Adipocyte (in vitro differentiated cells): ENCODE measurements at regions not wholly inside any gene's neighbourhood (a gene's known extent, or its start where the extent isn't known, plus 50 kb on each side); places are given as distances from the start of the nearest gene placed in this dataset.

Source experiments
- DNase-seq: peaks from one replicate; pipeline ENCODE4 v3.0.0-alpha.2; 2015; ENCODE audit warnings: low read depth
- H3K27me3 ChIP-seq: replicated peaks from 2 replicates; pipeline ENCODE4 v1.7.0; 2013; ENCODE audit warnings: mild to moderate bottlenecking, low read length, moderate library complexity; ENCODE audit not compliant: control insufficient read depth, insufficient read depth
- H3K36me3 ChIP-seq: 2 replicates; pipeline ENCODE4 v1.7.0; 2013; ENCODE audit warnings: low read length, mild to moderate bottlenecking, moderate library complexity; ENCODE audit not compliant: control insufficient read depth, insufficient read depth, severe bottlenecking
- H3K4me1 ChIP-seq: 2 replicates; pipeline ENCODE4 v1.7.0; 2013; ENCODE audit warnings: mild to moderate bottlenecking, low read length, moderate library complexity; ENCODE audit not compliant: control insufficient read depth, insufficient read depth
- H3K4me3 ChIP-seq: 2 replicates; pipeline ENCODE4 v1.7.0; 2013; ENCODE audit warnings: mild to moderate bottlenecking, low read length, moderate library complexity
- H3K9ac ChIP-seq: 2 replicates; pipeline ENCODE4 v1.7.0; 2013; ENCODE audit warnings: mild to moderate bottlenecking, low read length, moderate library complexity
- H3K9me3 ChIP-seq: 2 replicates; pipeline ENCODE4 v1.7.0; 2013; ENCODE audit warnings: mild to moderate bottlenecking, low read length, moderate library complexity; ENCODE audit not compliant: control insufficient read depth

DNA sequence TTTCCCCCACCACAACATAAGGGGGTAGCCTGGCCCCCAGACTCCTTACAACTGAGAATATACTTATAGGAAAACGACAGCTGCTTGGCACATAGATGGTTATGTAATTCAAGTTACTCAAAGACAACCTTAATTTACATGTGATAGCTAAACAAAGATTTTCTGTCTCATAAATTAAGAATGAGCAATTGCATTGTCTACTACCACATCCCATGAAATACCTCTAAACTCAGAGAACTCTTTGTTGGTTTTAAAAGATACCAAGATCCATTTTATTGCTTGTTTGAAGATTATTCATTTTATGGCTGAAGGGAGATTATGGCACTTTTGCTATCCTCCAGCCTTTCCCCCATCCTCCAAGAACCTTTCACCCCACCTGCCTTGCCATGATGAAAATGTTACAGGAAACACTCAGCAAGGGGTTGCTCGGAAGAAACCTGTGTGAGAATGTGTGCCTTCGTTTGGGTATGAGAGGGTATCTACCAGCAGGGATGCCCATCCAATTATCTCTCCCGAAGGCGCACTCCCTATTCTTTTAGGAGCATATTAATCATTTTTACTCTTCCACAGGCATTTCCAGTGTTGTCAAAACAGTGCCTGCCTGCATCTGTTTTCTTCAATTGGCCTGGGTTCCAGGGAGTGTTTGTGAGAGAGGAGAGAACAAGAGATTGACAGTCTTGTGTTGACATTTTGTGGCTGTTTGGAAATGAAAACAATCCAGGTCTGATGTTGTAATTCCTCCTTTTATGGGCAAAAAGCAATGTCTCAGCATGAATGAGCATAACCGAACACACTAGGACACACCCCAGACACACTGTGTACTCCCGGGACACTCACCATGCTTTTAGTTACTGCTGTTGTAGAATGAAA is 208.0 kb upstream of the ANKRD55 start:
- Histone ChIP-seq H3K4me1 (peaks cover 11% of the 10 kb centered on the region), H3K27me3 (peaks cover 4% of the 10 kb centered on the region), H3K9ac (no peak overlapping the region), H3K4me3 (no peak overlapping the region), H3K36me3 (no peaks in the 10 kb centered on the region), H3K9me3 (no peaks in the 10 kb centered on the region)
- peak; percentile 94 for DNase-seq

DNA sequence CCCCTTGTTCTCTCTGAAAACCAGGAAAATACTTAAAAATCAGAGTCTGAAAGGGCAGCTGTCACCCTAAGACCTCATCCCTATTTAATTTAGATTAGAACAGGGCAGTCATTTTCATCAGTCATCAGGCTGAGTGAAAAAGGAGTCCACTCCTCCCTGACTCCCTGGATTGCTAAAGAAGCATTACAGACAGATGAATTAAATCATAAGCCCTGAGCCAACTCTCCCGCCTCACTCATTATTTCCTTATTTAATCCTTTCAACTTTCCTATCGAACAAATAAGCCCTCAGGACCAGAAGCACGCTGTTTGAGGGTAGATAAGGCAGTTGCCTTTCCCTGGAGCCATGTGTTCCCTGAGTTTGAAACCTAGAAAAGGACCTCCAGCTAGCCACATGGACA is 201.9 kb upstream of the ANKRD55 start:
- Histone ChIP-seq H3K9me3 (no peaks in the 10 kb centered on the region), H3K36me3 (no peaks in the 10 kb centered on the region), H3K4me3 (no peak overlapping the region), H3K9ac (no peak overlapping the region), H3K27me3 (peaks cover 16% of the 10 kb centered on the region), H3K4me1 (no peaks in the 10 kb centered on the region)
- DNase-seq, result no peak

DNA sequence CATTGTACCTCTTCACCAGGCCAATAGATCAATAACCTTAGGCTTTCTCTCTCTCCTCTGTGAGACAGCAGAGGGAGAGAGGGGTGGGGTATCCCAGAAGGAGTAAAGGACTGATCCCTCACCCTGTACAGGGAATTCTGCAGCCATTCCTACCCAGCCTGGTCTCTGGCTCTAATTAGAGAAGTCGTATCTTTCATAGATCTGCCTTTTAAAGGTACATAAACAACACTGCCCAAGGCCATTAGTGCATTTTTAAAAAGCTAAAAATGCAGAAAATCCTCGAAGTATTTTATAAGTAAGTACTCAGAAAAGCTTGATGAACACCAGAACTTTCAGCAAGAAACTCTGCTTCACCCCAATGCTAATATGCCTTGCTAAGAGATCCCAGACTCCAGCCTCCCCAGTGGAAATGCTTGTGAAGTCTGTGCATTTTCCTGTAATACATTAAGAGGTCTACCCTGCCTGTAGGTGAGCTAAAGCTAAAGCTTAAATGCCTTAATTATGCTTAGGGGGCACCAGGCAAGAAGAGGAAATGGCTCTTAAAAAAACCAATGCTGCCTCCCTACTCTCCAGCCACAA is 200.0 kb upstream of the ANKRD55 start:
- DNase-seq, result peak; percentile 57
- H3K4me3 ChIP-seq, result no peak overlapping the region
- H3K9me3 ChIP-seq, result no peaks in the 10 kb centered on the region
- H3K27me3 ChIP-seq, result peaks cover 16% of the 10 kb centered on the region
- H3K36me3 ChIP-seq, result no peaks in the 10 kb centered on the region
- H3K4me1 ChIP-seq, result no peaks in the 10 kb centered on the region
- no peak overlapping the region for H3K9ac ChIP-seq

DNA sequence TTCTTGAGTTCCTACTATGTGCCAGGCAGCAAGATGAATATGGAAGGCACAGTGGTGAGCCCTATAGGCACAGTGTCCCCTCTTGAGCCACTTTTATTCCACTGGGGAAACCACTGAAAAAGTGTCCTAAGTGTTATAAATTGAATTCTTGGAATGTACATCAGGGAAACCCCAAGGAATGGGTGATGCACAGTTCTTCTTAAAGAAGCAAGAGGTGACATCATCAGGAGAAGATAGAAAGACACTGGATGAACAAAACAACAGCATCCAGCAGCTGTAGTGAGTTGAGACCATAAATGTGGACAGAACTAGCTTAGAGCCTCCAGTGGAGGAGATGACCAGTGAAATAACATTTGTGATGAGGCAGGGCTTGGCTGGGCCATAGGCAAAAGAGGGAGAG is 199.2 kb upstream of the ANKRD55 start:
- H3K27me3 ChIP-seq, result peaks cover 16% of the 10 kb centered on the region

DNA sequence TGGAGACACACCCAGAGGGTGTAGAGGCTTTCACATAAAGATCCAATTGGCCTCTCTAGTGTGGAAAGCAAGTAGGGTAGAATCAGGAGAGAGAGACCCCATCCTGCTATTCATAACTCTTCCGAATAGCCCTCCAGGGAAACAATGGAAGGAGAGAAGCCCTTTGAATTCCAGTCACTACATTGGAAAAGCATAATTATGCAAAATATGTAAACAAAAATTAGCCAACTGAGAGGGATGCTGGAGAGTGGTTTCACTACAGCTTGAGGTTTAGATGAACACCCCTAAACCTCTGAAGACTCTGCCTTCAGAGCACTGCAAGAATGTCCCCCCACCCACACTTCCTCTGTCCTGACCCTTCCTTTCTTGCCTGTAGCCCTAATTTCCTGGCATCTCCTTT is 197.3 kb upstream of the ANKRD55 start:
- no peak overlapping the region for H3K4me3 ChIP-seq
- H3K27me3 ChIP-seq, result peaks cover 7% of the 10 kb centered on the region
- no peaks in the 10 kb centered on the region for H3K9me3 ChIP-seq
- no peak for DNase-seq
- no peak overlapping the region for H3K9ac ChIP-seq
- H3K36me3 ChIP-seq, result no peaks in the 10 kb centered on the region
- no peaks in the 10 kb centered on the region for H3K4me1 ChIP-seq

More for the DNA sequence above, 199.2 kb upstream of the ANKRD55 start:
- no peak for DNase-seq
- H3K9me3 ChIP-seq, result no peaks in the 10 kb centered on the region
- H3K4me1 ChIP-seq, result no peaks in the 10 kb centered on the region
- no peak overlapping the region for H3K4me3 ChIP-seq
- H3K9ac ChIP-seq, result no peak overlapping the region
- H3K36me3 ChIP-seq, result no peaks in the 10 kb centered on the region

DNA sequence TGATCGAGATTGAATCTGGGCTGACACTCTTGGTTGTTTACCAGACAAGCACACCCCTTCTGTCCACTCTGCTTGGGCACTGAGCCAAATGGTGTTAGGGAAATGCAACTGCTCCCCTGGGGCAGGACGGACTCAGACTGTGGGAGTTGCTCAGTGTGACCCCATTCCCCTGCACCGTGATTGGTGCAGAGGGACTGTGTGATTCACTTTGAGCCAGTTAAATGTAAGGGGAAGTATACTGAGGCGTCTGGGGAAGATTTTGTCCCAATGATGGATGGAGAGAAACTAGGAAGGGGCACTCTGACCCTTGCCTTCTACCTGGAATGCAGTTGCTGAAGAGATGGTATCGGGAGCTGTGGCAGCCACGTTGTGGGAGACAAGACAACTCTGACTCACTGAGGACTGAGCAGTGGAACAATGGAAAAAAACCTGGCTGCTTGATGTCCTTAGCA is 196.0 kb upstream of the ANKRD55 start:
- H3K36me3 ChIP-seq, result no peaks in the 10 kb centered on the region
- peaks cover 4% of the 10 kb centered on the region for H3K27me3 ChIP-seq
- H3K4me1 ChIP-seq, result no peaks in the 10 kb centered on the region
- no peak overlapping the region for H3K9ac ChIP-seq
- H3K4me3 ChIP-seq, result no peak overlapping the region
- no peak for DNase-seq
- H3K9me3 ChIP-seq, result peaks cover 2% of the 10 kb centered on the region

DNA sequence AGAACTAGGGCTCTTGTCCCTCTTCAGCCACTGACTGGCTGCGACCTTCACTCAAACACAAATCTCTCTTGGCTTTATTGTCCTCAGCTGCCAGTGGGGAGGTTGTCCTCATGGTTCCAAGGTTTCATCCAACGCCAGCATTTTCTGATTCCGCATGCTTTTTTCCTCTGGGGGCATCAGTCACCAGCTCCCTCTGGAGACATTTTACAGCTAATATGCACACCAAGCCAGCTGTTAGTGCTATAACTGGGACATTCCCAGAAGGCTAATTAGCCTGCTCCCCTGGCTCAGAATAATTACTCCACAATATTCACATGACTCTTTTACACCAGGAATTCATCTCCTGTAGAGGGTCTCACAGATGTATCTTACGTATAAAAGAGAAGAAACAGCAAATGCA is 193.6 kb upstream of the ANKRD55 start:
- no peaks in the 10 kb centered on the region for H3K36me3 ChIP-seq
- H3K4me3 ChIP-seq, result no peak overlapping the region
- H3K4me1 ChIP-seq, result peaks cover 6% of the 10 kb centered on the region
- peaks cover 17% of the 10 kb centered on the region for H3K9me3 ChIP-seq
- no peak for DNase-seq
- no peak overlapping the region for H3K9ac ChIP-seq
- no peaks in the 10 kb centered on the region for H3K27me3 ChIP-seq

DNA sequence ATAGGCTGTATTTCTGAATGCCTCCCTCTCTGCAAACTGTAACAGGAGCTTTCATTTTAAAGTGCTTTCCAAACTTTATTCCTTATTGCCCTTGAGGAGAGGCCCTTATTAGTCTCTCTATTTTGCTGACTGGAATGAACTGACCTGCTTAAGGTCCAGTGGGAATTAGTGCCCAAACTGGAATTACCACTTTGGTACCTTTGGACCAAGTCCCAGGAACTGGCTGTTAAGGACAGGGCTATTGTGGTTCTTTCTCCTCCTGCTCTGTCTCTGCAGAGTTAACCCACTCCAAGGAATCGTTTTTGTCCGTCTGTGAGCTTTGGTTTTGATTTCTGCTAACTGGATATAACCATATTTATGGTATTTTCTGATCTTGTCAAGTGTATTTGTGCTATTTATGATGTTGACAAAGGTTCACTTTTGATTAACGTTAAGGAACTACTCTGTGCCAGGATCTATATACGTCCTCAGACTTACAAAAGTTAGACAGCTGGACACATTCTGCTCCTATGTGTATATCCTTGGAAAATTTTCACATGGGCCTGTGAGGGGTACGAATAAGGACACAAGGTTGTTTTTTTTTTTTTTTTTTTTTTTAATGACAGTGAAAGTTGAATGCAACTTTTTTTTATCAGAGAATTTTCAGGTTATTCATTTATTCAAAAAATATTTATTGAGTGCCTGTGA is 189.1 kb upstream of the ANKRD55 start:
- Histone ChIP-seq H3K27me3 (no peaks in the 10 kb centered on the region), H3K9me3 (peaks cover 46% of the 10 kb centered on the region), H3K4me3 (no peak overlapping the region), H3K36me3 (no peaks in the 10 kb centered on the region), H3K4me1 (peaks cover 8% of the 10 kb centered on the region), H3K9ac (no peak overlapping the region)
- no peak for DNase-seq

DNA sequence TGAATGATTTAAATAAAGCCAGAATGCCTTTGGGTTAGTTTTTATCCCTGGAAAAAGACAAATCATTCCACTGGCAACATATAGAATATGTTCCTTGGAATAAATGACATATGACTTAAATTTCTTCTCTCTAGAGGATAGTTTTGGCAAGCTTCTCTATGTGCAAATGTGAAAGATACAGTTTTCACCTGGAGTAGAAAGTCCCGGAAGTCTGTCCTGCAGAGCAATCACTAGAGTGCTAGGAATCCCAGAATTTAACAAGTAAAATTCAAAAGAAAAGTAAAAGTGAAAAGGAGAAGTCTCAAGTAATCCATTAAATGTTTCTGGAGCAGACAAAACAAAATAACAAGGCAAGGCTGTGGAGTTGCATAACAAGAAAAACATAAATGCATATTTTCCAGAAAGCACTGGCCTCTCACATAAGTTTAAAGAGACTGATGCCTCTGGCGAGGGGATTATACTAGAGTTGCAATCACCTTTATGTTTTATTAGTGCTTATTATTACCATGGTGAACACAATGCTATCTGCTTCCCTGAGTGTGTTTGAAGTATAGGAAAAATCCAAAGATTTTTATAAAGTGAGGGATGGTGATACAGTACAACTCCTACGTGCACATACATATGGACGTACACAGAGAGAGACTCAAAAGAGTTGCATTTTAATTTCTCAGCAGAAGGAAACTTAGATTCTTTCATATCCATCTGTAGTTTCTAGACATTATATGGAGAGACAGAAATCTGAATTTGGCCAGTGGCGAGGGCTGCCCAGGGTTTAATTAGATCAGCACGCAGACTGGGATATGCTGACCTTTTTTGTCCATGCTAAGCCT is 188.3 kb upstream of the ANKRD55 start:
- no peak overlapping the region for H3K9ac ChIP-seq
- H3K36me3 ChIP-seq, result no peaks in the 10 kb centered on the region
- no peak for DNase-seq
- H3K9me3 ChIP-seq, result peaks cover 46% of the 10 kb centered on the region
- no peak overlapping the region for H3K4me3 ChIP-seq
- no peaks in the 10 kb centered on the region for H3K27me3 ChIP-seq
- H3K4me1 ChIP-seq, result peaks cover 8% of the 10 kb centered on the region

DNA sequence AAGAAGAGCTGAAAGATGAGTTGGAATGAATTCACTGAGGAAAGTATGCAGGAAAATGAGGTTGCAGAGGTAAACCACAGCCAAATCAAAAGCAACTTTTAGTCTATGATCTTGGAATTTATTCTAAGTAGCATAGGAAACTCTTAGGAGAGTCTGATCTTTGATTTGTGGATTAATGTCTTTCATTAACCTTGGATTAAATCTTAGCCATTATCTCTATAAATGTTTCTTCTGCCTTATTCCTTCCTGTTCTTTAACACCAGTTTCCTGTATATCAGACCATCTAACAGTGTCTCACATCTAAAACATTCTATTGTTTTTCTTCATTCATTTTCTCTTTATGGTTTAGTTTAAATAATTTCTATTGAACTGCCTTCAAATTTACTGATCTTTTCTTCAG is 187.2 kb upstream of the ANKRD55 start:
- Histone ChIP-seq H3K9me3 (peaks cover 46% of the 10 kb centered on the region), H3K4me3 (peak overlapping the region; percentile 36), H3K4me1 (peaks cover 12% of the 10 kb centered on the region), H3K36me3 (no peaks in the 10 kb centered on the region), H3K9ac (no peak overlapping the region), H3K27me3 (no peaks in the 10 kb centered on the region)
- no peak for DNase-seq

DNA sequence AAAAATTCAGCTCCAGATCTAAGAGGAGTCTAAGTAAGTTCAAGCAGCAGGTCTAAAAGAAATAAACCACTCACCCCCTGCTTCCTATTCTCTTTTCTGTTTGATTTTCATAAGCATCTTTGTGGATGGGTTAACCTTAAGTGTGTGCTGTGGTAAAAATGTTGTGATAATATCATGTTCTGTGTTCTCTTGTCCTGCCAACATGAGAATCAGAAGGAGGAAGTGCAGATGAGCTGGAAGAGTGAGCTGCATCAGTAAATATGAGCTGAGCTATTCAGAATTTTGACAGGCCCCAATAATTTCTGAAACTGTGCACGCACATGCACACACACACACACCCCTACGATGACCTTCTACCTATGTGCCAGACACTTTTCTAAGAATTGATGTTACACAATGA is 186.5 kb upstream of the ANKRD55 start:
- no peak for DNase-seq
- no peak overlapping the region for H3K9ac ChIP-seq
- H3K27me3 ChIP-seq, result no peaks in the 10 kb centered on the region
- H3K36me3 ChIP-seq, result no peaks in the 10 kb centered on the region
- H3K4me1 ChIP-seq, result peaks cover 18% of the 10 kb centered on the region
- peaks cover 46% of the 10 kb centered on the region for H3K9me3 ChIP-seq
- peak overlapping the region; percentile 36 for H3K4me3 ChIP-seq
